ENCODE measurements at regions not wholly inside any gene's neighbourhood (a gene's known extent, or its start where the extent isn't known, plus 50 kb on each side); places are given as distances from the start of the nearest gene placed in this dataset.

DNA sequence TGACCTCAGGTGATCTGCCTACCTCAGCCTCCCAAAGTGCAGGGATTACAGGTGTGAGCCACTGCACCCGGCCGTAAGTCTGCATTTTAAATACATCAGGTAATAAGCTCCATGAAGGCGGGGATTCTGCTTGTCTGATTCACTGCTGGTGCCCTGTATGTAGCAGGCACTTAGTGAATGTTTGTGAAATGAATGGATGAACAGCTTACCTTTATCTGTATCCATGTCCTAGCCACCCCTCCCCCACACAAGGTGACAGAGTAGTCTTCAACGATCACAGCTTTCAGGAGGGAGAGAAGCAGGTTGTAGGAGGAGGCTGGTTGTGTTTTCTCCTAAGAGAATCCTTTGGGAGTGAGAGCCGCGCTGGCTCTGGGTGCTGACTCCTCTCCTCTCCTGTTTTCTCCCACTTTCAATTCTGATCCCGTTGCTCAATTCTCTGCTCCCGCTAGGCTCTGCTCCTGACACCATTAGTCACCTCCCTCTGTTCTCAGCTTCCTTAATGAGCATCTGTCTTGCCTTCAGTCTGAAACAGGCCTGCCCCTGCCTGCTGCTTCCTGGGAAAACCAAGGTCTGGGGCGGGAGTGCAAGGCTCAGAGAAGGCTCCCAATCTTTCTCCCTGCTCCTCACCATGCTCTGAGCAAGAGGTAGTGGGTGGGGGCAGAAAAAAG is 88.8 kb upstream of the CTNNA1 start:
- no peak for DNase-seq

DNA sequence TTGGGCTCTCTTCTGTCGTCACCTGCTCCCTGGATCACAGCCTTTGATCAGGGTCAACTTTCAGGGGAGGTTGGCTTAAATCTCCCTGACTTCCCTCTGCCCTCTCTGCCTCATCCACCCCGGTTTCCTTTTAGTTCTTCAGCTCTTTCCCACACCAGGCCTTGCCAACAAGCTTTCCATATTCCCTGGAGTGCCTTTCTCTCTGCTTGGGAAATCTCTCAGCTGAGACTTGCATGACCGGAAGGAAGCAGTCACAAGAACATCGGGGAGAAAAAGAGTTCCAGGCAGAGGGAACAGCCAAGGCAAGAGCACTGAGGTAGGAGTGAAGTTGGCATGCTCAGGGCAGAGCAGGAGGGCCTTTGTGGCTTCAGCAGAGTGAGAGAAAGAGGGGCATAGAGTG is 88.4 kb upstream of the HSPA9 start:
- no peak for DNase-seq

- DNase-seq = no peak
These were observed 87.8 kb upstream of the HSPA9 start for GRCh38 chr5:138663009-138663408.

DNA sequence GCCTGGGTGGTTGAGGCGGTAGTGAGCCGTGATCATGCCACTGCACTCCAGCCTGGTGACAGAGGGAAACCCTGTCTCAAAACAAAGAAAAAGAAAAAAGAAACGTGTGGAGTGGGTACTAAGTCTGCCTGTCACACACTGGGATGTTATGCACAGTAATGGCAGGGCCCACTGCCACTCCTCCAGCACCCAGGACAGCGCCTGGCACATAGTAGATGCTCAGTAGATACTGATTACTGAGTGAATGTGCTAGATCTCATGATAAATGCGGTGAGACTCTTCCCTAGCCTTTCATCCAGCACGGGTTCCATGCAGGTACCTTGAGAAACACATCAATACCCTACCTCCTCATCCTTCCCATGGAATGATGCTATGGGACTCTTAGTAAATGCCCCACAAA is 87.4 kb upstream of the HSPA9 start:
- no peak for DNase-seq

- DNase-seq = no peak
These were observed 86.8 kb upstream of the HSPA9 start for GRCh38 chr5:138661991-138662434.

- DNase-seq = no peak
These were observed 86.2 kb upstream of the HSPA9 start for GRCh38 chr5:138661291-138661960.

DNA sequence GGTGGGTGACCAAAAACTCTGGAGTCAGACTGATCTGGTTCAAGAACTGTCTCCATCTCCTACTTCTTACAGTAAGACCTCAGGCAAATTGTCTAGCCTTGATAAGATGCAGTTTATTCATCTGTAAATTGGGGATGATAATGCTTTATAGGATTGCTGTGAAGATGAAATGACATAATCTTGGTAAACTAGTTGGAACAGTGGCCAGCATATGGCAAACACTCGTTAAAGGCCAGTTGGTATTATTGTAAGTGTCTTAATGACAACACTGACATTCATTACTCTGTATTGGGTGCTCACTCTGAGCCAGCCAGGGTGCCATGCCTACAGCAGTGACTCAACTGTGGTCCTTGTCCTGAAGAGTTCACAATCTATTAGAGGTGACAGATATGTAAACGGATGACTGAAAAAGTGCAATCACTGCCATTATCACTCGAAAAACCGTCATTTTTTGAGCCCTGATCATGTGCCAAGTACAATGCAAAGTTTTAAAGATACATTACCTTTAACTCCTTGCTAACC is 84.9 kb upstream of the HSPA9 start:
- DNase-seq = no peak

DNA sequence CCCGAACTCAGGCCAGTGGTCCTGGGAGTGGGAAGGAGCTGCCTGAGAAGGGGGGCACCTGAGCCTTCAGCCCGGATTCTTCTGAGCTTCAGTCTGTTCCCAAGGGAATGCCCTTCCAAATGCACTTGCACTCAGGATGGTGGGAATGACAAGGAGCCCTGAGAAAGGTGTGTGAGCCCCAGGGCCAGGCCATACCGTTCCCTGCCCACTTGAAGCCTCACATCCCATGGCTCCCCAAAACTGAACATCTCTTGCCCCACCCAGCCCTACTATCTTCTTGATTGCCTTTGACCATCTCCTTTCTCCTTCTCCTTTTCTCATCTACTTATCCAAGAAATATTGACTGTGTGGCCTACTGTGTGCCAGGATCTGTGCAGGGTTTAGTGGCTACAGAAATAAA is 84.4 kb upstream of the HSPA9 start:
- DNase-seq = no peak

DNA sequence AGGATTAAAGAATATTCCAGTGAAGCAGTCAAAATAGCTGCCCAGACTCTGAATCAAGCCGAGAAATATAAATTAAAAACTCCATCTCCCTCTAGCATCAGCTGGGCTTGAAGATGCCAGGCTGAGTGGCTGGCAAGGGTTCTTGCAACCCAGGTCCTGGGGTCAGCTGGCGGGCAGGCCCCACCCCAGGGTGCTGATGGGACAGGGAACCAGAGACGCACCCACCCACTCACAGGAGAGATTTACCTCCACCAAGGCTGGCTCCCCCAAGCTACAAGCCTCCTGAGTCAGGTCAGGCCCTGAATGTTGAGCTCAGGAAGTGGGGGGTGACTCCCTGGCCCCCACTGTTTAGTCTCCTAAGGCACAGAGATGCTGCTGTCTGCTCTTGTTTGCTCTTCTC is 83.9 kb upstream of the HSPA9 start:
- DNase-seq = no peak

GRCh38 chr5:138658676-138659075 is 83.5 kb upstream of the HSPA9 start:
- no peak for DNase-seq

DNA sequence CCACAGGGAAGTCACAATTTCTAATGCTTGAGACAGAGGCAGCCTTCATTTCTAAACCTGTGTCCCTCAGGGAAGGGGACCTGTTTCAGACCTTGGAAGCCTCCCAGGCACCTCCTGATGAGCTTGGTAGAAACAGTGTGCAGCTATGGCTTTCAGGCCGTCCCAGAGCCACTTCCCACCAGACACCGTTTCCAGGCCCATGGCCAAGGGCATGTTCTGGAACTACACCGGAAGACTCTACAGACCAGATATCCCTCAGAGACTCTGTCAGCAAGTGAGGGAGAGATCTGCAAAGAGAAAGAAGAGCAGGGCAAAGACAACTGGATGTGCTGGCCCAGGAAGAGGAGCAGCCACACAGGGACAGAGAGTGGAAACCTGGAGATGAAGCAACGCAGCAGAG is 82.2 kb upstream of the HSPA9 start:
- DNase-seq = no peak

GRCh38 chr5:138656916-138657315 is 81.7 kb upstream of the HSPA9 start:
- no peak for DNase-seq

GRCh38 chr5:138655530-138656190 is 80.5 kb upstream of the HSPA9 start:
- DNase-seq = no peak

- DNase-seq = peak; percentile 77
These were observed 79.2 kb upstream of the HSPA9 start for GRCh38 chr5:138654281-138654867.

DNA sequence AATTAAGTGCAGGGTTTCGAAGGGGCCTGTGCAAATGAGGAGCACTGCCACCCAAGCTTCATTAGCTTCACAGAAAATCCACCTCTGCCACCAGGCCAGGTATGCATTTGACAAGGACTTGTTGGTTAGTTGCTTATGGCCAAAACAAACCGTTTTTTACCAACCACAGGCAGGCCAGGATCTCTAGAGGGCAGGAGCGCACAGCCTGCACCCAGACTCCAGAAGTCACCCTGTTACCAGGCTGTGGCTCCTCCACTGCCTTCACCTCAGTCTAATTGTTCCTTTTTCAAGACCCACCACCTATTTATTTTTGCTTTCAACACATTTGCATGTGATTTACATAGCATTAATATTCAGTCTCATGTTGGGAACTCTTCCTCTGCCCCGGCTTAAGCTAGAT is 78.3 kb upstream of the HSPA9 start:
- DNase-seq = no peak

DNA sequence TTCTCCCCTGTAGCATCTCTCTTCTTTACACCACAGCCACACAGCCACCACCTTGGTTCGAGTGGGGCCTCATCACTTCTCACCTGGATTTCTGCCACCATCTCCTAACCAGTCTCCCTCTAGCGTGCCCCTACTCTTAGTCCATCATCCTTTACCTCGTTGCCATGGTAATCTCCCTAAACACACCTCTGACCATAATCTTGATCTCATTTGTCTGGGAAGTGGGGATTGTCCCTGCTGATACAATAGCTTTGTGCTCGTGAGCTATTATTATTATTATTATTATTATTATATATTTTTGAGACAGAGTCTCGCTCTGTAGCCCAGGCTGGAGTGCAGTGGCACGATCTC is 76.5 kb upstream of the HSPA9 start:
- no peak for DNase-seq

DNA sequence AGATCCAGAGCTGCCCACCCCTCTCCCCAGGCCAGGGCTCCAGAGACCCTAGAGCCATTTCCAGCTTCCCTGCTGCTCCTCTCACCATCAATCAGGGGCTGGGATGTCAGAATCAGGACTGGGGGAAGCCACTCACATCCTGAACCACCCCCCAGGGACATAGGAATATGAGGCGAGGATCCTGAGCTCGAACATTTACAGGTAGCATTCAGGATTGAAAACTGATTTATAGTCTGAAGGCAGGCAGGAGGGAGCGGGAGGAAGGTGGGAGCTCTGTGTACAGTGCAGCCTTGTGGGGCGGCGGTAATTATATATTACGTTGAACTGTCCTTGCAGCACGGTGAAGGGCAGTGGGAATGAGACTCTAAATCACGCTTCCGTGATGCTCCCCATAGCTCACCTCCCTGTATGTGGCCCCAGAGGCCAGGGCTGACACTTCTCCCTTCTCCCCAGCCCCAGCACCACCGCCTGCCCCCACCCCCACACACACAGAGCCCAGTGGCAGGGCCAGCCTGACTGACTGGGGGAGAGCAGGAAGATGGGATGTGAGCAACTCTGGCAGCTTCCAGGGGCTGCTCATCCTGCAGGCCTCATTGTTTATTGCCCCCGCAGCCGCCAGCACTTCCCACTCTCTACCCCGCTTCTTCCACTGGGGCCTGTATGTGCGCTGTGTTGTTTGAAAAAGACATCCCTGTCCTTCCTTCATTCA is 76.0 kb upstream of the HSPA9 start:
- DNase-seq = no peak

DNA sequence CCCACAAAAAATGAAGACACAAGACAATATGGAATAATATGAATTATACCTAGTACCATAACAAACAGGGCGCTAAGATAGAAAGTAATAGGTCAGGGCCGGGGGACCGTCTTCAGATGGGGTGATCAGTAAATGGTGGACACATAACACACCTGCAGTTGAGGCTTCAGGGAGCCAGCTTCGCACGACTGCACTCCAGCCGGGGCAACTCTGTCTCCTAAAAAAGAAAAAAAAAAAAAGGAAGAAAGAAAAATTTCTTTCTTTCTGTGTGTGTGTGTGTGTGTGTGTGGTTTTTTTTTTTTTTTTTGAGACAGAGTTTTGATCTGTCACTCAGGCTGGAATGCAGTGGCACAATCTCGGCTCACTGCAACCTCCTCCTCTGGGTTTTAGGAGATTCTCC is 75.0 kb upstream of the HSPA9 start:
- no peak for DNase-seq

- no peak for DNase-seq
These were observed 74.6 kb upstream of the HSPA9 start for GRCh38 chr5:138649775-138650174.

- no peak for DNase-seq
These were observed 74.1 kb upstream of the HSPA9 start for GRCh38 chr5:138649316-138649720.

DNA sequence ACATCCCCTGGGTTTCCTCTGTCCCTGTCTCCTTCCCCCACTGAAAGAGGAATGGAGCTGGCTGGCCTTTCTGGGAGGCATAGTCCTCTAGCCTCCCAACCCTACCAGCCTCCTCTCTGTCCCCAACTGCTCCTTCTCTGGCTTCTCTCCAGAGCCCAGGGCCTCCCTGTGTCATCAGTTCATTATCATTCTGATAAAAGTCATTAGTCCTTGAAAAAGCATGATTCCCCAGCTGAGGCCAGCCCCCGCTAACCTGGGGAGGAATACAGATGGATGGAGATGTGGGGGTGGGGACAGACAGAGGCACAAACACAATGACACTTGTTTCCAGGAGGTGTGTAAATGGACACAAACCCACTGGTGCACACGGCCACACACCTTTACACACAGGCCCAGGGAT is 73.6 kb upstream of the HSPA9 start:
- no peak for DNase-seq

DNA sequence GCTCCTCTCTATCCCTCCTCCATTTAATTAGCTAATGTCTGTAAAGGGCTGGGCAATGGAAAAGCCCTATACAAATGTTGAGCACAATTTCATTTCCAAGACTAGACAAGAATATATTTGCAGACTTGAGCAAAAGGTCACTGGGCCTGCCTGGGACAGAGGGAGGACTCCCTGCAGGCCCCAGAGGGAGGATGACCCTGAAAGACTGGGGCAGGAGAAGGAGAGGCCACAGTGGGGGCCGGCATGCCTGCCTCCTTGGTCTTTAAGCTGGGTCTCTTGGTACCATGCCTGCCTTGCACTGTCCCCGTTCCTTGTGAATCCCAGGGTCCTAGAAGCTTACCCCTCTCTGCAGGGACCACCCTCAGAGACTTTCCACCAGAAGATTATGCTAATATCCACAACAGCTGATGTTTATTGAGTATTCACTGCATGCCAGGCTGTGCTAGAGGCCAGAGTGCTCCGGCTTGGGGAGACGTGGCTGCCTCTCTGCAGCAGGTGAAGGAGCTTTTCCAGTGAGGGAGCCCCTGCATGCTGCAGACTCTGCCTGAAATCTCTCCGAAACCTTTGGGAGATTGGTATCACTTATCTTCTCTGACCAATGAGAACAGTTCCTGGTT is 72.7 kb upstream of the HSPA9 start:
- no peak for DNase-seq

Data from stimulated activated CD4-positive, alpha-beta T cell treated with anti-CD3 and anti-CD28 coated beads, Interleukin-1b, Interleukin-23, amount 100 ng/mL, for 48 hours (primary cell).